Fibroblast of skin of right quadriceps (primary cell): ENCODE measurements at regions not wholly inside any gene's neighbourhood (a gene's known extent, or its start where the extent isn't known, plus 50 kb on each side); places are given as distances from the start of the nearest gene placed in this dataset.
A peak's percentile ranks its signal among the peaks of the same experiment; 100 is the strongest.

Experiments
- DNase-seq: peaks from one replicate; pipeline ENCODE4 v3.0.0-alpha.2; 2013

DNA sequence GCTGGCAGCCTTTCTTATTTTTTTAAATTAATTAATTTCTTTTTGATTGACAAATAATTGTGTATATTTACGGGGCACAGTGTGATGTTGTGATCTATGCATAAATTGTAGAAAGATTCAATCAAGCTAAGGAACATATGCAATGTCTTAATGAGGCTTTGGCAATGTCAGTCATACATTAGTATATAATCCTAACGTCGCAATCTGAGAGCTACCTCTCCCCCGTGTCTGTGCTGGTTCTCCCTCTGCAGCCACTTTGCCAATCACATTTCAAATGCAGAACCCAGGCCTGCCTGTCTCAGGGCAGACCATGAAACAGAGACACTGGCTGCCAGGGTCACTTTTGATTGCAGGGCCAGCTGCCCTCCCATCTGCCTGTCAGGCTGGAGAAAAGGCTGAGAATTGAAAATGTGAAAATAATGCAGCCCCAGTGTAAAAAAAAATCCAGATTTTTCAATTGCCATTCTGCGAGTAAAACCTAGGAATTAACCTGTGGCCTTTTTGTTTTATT, 56.3 kb downstream of the SLC24A2 start:
- DNase-seq: no peak

DNA sequence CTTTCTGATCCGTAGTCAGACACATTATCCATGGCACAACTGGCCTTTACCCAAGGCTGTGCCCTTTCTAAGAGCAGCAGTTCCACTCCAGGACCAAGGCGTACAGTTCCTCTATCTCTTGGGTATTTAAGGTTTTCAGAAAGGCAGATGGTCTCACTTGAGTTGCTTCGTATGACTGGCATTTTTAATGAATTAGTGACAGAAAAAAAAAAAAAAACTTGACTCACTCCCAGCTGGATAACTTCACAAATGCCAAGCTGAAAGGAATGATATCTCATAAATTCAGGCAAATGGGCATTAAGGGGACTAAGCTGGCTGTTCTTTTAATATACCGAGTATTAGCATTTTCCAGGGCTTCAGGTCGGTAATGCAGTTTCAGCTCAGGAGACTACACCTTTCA, 60.7 kb downstream of the SLC24A2 start:
- DNase-seq: no peak

DNA sequence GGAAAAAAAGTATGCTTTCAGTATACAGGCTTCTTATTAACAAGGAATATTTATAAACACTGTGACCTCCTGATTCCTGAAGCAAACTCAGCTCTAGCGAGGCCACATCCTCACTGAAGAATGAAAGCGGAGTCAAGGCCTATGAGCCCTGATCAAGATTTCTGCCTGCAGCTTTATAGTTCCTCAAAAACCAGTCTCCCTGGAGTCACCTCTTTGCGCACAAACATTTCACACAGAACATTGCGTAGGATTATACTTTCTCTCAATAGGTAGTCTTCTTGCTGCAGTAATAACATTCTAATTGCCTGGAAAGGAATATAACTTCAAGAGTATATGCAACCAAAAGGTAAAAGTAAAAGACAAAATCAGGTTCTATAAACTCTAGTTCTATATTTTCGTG, 62.9 kb downstream of the SLC24A2 start:
- no peak for DNase-seq

GRCh38 chr9:19720377-19720776, 68.5 kb downstream of the SLC24A2 start:
- peak; percentile 23 for DNase-seq

GRCh38 chr9:19703702-19704101, 85.1 kb downstream of the SLC24A2 start:
- no peak for DNase-seq

DNA sequence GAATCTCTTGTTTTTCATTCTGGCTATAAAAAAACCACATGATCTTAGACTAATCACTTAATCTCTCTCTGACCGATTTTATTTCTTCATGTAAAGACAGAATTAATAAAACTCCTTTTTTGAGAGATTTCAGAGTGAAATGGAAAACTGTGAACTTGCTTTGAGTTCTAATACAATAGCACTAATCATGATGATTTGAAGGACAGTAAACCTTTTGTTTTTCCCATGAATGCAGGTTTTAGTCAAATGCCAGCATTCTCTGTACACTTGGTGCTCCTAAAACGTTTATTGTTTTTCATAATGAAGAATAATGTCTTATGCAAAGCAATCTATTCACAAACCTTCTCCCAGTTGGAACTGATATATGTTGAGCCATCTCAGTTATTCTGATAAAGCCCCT, 86.8 kb downstream of the SLC24A2 start:
- no peak for DNase-seq

- DNase-seq: no peak
Observed at GRCh38 chr9:19701274-19701673, 87.6 kb downstream of the SLC24A2 start.

GRCh38 chr9:19700699-19701098, 88.1 kb downstream of the SLC24A2 start:
- no peak for DNase-seq

DNA sequence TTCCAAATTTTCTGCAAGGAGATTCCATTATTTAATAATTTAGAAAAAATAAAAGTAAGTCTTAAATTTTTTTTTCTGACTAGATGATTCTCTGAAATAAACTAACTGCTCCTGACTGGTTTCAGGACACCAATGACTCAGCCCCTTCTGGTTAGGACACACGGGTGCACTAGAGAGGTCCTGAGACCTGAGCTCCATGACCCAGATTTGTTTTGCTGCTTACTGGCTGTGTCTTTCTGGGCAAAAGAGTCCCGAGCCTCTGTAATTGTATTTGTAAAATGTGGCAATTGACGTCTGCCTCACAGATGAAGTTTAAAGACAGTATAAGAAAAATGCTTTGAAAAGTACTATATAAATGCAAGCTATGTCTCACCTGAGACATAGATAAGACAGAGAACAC, 89.1 kb downstream of the SLC24A2 start:
- DNase-seq: no peak

DNA sequence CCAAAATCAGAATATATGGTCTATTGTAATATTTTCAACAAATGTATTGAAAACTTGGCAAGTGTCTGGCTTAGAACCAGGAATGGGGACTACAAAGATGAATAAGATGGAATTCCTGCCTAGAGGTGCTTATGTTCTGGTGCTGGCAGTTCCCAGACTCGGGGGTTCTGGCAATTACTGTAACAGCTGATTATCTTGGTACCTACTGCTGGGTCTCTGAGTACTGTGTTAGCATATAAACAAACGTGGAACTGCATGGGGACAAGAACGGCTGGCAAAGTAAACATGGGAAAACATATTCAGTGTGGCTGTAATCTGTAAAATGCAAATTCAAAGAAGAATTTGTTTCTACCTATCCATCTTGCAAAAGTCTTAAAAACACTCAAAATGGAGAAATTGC, 89.9 kb downstream of the SLC24A2 start:
- DNase-seq: no peak

- no peak for DNase-seq
Observed at GRCh38 chr9:19694601-19695000, 94.2 kb downstream of the SLC24A2 start.

GRCh38 chr9:19690128-19690527, 98.7 kb downstream of the SLC24A2 start:
- DNase-seq: peak; percentile 13

DNA sequence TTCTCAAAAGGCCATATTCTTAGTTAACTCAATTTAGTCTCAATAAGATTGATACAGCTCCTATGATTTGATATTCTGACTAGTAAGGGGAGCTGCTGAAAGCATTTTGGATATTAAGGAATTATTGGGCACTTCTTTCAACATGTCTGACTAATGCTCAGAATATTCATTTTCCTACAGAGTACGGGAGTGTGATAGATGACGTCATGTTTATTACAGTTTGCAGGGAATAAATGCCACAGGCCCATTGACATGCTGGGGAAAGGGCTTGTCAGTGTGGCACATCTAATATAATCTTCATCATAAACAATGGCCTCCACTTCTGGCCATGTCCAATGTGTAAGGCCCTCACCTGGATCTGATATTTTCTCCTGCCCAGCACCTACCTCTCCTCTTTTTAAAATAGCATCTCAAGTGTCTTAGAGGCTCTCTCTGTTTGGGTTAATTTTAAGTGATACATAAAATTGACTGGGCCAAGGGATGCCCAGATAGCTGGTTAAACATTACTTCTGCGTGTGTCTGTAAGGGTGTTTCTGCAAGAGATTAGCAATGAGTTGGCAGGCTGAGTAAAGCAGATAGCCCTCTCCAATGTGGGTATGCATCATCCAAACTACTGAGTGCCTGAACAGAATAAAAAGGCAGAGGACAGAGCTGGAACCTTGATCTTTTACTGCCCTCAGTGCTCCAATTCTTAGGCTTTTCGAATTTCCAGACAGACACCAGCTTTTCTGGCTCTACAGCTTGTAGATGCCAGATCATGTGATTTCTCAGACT, 99.3 kb downstream of the SLC24A2 start:
- peak; percentile 2 for DNase-seq

DNA sequence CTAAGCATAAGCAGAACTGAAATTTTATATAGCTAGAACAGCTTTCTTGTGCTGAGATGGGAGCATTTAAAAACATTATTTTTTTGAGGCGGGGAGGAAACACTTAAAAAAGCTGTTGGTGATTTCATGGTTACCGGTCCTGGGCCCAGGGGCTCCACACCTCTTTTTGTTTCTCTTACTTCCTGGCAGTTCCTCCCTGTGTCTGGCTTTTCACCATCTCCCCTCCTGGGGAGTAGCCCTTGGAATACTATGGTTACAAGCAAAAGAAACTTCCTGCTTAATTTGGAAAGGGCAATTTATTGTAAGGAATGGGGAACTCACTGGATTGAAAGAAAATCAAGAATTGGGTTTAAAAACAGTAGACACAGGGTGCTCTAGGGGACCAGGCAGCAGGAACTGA, 105.1 kb downstream of the SLC24A2 start:
- no peak for DNase-seq

GRCh38 chr9:19682397-19682796, 106.4 kb downstream of the SLC24A2 start:
- no peak for DNase-seq

DNA sequence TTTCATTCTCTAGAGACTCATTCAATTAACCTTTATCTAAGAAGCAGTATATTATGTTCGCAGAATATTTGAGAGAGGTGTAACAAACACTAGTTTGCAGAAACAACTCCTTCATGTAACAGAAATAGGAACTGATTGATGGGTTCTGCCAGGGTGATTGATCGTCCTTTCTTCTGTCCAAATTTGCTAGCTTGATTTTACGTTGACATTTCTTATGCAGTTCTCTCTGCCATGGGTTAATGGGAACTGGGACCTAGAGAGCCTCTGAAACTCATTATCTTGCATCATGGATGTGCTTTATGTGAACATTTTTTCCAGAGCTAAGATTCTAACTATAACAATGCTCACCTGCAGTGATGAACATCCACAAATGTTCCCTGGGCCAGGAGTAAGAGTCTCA, 107.0 kb downstream of the SLC24A2 start:
- no peak for DNase-seq

GRCh38 chr9:19677924-19678323, 110.9 kb downstream of the SLC24A2 start:
- DNase-seq: no peak

DNA sequence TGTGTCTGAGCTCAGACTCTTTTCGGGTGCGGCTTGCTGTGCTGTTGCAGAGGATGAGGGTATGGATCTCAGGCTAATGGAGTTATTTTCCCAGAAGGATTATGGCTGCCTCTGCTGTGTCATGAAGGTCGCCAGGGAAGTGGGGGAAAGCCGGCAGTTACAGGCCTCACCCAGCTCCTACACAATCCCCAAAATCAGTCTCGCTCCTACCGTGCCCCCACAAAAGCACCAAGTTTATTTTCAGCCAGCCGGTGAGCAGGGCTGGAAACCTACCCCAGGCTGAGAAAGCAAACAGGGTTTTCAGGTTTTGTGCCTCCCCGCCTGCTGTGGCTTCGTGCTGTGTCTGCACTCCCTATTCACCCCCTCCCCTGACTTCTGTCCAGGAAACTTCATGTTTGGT, 113.3 kb downstream of the SLC24A2 start:
- no peak for DNase-seq

- no peak for DNase-seq
Observed at GRCh38 chr9:19666575-19666974, 122.3 kb downstream of the SLC24A2 start.

DNA sequence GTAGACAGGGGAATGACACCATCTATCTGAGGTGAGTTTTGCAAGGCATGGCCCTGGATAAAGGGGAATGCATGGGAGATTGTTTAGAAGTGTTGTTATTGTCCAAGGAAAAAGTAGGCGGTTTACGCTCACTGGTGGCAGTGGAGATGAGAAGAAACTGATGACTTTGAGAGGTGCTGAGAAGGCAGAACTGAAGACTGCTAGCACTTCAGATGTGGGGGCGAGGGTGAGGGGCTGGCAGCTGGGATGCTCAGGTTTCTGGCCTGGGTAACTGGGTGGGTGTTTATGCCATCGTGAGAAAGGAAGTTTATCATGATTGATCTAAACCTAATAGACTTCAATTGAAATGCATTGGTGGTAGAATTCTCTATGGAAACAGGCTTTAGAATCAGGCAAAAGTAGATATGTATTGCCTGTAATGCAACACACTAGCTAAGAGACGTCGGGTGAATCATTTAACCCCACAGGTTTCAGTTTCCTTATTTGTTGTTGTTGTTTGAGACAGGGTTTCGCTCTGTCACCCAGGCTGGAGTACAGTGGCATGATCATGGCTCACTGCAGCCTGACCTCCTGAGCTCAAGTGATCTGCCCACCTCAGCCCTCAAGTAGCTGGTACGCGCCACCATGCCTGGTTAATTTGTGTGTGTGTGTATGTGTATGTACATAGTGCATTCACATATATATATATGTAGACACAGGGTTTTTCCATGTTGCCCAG, 123.5 kb downstream of the SLC24A2 start:
- DNase-seq: no peak

DNA sequence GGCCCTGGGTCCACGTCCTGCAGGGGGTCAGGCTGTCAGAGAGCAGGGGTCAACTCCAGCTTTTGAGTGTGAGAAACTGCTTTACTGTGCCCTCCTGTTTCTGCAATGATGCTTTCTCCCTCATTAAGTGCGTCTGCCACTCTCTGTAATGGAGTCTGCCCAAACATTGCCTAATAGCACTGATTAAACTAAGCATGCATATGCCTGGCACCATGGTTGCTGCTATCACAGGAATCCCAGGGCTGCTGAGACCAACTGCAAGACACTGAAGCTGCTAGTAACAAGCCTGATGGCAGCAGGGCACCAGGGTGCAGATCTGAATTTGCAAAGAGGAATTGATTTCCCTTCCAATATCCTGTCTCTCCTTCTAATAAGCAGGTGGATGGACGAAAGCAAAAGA, 125.3 kb downstream of the SLC24A2 start:
- no peak for DNase-seq

GRCh38 chr9:19662213-19662612, 126.6 kb downstream of the SLC24A2 start:
- no peak for DNase-seq

DNA sequence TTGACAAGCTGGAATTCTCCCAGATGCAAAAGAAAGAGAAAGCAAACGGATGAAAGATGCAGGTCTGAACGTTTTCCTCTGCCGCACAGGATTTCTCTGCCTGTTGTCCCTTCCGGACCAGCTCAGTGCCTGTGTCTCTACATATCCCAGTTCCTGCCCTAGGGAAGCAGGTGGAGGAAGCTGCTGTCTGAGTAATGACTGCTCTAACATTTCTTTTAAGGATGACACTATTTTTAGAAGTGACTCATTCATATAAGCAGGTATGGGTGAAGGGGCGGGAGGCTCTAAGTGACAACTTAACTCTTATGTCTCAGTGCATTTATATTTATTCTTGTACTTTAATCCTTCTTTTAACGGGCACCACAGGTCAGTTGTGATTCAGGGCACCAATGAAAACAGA, 128.8 kb downstream of the SLC24A2 start:
- no peak for DNase-seq

- DNase-seq: no peak
Observed at GRCh38 chr9:19656704-19657103, 132.1 kb downstream of the SLC24A2 start.
